C4-2B (cell line): ENCODE measurements at regions not wholly inside any gene's neighbourhood (a gene's known extent, or its start where the extent isn't known, plus 50 kb on each side); places are given as distances from the start of the nearest gene placed in this dataset.

Experiments used
- ZFX ChIP-seq: fragments of 450-650 bp; IDR thresholded peaks from 2 replicates; pipeline ENCODE4 v1.6.1; 2017
- TF ChIP-seq, protein P1 (sequence below): fragments of 450-650 bp; conservative IDR thresholded peaks from 2 replicates; pipeline ENCODE4 v1.5.1; 2017; ENCODE audit warnings: mild to moderate bottlenecking

DNA sequence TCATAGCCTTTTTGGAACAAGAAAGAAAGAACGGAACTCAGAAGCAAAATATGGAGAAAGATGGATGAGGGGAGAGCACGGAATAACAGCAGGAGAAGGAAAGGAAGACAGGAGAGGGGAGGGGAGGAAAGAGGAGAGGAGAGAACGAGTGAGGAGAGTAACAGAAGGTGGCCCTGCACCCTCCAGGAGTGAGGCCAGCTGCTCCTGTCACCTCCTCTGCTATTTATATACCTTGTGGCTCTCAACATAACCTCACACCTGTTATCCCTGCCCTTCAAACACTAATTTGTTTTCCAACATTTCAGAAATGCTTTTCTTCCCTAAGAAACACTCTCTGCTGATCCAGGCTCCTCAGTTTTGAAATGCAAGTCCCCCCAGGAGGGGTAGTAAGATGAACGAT lies 53.4 kb upstream of the ATP2B2 start:
- TF ChIP-seq, protein P1, sequence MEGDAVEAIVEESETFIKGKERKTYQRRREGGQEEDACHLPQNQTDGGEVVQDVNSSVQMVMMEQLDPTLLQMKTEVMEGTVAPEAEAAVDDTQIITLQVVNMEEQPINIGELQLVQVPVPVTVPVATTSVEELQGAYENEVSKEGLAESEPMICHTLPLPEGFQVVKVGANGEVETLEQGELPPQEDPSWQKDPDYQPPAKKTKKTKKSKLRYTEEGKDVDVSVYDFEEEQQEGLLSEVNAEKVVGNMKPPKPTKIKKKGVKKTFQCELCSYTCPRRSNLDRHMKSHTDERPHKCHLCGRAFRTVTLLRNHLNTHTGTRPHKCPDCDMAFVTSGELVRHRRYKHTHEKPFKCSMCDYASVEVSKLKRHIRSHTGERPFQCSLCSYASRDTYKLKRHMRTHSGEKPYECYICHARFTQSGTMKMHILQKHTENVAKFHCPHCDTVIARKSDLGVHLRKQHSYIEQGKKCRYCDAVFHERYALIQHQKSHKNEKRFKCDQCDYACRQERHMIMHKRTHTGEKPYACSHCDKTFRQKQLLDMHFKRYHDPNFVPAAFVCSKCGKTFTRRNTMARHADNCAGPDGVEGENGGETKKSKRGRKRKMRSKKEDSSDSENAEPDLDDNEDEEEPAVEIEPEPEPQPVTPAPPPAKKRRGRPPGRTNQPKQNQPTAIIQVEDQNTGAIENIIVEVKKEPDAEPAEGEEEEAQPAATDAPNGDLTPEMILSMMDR: no peak
- TF ChIP-seq ZFX: no peak
